Esophagus squamous epithelium (tissue), 5 donors: ENCODE measurements at regions not wholly inside any gene's neighbourhood (a gene's known extent, or its start where the extent isn't known, plus 50 kb on each side); places are given as distances from the start of the nearest gene placed in this dataset.

Source experiments
- DNase-seq: peaks from one replicate; lab custom pipeline; 2025; lab: John Stamatoyannopoulos, UW
- H3K27ac ChIP-seq, 4 donors: fragments of 200-600 bp; sonication (generic); one replicate each; pipeline ENCODE4 v1.5.1; 2016 to 2019; ENCODE audit warnings: mild to moderate bottlenecking in 1 of 4
- H3K27me3 ChIP-seq, 4 donors: fragments of 200-600 bp; sonication (generic); 1 replicate in 3 of 4; 2 replicates in 1 of 4; pipeline versions ENCODE4 v1.5.1 to v1.6.0; 2017 to 2021; ENCODE audit warnings: antibody characterized with exemption in 1 of 4
- H3K36me3 ChIP-seq, 3 donors: fragments of 200-600 bp; sonication (generic); one replicate each; pipeline ENCODE4 v1.5.1; 2016 to 2019
- H3K4me1 ChIP-seq, 3 donors: fragments of 200-600 bp; sonication (generic); one replicate each; pipeline ENCODE4 v1.5.1; 2017 to 2019
- H3K4me3 ChIP-seq, 4 donors: fragments of 200-600 bp; sonication (generic); 1 replicate in 3 of 4; 2 replicates in 1 of 4; pipeline ENCODE4 v1.5.1; 2016 to 2019; ENCODE audit warnings: mild to moderate bottlenecking in 2 of 4, moderate library complexity in 1 of 4
- H3K9me3 ChIP-seq, 3 donors: fragments of 200-600 bp; sonication (generic); one replicate each; pipeline ENCODE4 v1.5.1; 2016 to 2019
- POLR2A ChIP-seq, 4 donors: fragments of 450-650 bp; IDR thresholded peaks; one replicate each; pipeline ENCODE4 v1.6.1; 2017; ENCODE audit warnings: antibody characterized with exemption in 4 of 4, mild to moderate bottlenecking in 4 of 4, moderate library complexity in 3 of 4
- WGBS, 2 donors: methylation state at CpG; one replicate each; pipeline ENCODE4 v1.1.5; 2018; 5-methylcytosine and 5-hydroxymethylcytosine counted together
- intact Hi-C: fragments of 100-400 bp; cut with DNase I; formaldehyde crosslinking; loops from one replicate; pipeline ENCODE4 v1.15.0; 2022
- TF ChIP-seq, protein P1 (sequence below), 6 experiments: fragments of 450-650 bp in 4 of 6; fragments of 200-600 bp in 2 of 6; sonication (generic) in 2 of 6; IDR thresholded peaks; one replicate each; pipeline ENCODE4 v1.5.1; 2016 to 2019; ENCODE audit warnings: antibody characterized with exemption in 6 of 6, mild to moderate bottlenecking in 4 of 6, moderate library complexity in 4 of 6
- donor health status: DM: yes; HTN: yes; CAD: no.

DNA sequence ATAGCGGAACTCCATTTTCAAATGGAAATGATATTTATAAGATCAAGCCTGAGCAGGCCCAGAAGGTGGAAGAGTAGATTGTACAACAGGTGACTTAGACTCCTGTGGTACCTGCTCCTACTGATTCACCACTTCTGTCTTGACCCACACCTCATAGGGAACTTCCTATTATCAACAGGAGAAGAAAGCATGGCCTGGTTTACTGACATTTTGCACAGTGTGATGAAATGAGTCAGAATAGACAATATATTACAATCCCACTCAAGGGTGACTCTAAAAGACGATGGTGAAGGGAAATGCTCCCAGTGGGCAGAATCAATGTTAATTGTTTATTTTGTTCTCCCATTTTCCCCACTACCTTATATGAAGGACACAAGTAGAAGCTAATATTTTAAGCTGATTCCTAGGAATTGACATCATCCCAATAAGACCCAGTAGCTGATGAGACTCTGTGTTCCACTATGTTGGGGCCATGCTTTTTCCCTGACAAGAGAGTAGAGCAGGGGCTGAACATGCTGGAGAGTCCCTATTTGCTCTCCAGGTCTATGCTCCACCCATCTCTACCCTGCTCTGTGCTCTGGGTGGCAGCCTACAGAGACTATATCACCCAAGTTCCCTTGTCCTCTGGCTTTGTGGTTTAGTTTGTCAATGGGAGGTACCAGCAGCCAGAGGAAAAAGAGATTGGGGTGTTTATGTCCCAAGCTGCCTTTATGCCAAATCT is 163.4 kb upstream of the FSTL4 start:
- Histone ChIP-seq H3K36me3 (no peaks in the 10 kb centered on the region), H3K27me3 (no peaks in the 10 kb centered on the region), H3K27ac (no peak overlapping the region), H3K9me3 (no peaks in the 10 kb centered on the region), H3K4me1 (no peaks in the 10 kb centered on the region), H3K4me3 (no peak overlapping the region)
- TF ChIP-seq POLR2A (IDR thresholded peaks at IDR 0.05): no peak
- TF ChIP-seq, protein P1, sequence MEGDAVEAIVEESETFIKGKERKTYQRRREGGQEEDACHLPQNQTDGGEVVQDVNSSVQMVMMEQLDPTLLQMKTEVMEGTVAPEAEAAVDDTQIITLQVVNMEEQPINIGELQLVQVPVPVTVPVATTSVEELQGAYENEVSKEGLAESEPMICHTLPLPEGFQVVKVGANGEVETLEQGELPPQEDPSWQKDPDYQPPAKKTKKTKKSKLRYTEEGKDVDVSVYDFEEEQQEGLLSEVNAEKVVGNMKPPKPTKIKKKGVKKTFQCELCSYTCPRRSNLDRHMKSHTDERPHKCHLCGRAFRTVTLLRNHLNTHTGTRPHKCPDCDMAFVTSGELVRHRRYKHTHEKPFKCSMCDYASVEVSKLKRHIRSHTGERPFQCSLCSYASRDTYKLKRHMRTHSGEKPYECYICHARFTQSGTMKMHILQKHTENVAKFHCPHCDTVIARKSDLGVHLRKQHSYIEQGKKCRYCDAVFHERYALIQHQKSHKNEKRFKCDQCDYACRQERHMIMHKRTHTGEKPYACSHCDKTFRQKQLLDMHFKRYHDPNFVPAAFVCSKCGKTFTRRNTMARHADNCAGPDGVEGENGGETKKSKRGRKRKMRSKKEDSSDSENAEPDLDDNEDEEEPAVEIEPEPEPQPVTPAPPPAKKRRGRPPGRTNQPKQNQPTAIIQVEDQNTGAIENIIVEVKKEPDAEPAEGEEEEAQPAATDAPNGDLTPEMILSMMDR (IDR thresholded peaks at IDR 0.05): no peak
- no peak for DNase-seq
- 77 to 81% methylated on average over 2 of the region's 2 CpGs for WGBS, 2 donors
- intact Hi-C loops: no loop called here

DNA sequence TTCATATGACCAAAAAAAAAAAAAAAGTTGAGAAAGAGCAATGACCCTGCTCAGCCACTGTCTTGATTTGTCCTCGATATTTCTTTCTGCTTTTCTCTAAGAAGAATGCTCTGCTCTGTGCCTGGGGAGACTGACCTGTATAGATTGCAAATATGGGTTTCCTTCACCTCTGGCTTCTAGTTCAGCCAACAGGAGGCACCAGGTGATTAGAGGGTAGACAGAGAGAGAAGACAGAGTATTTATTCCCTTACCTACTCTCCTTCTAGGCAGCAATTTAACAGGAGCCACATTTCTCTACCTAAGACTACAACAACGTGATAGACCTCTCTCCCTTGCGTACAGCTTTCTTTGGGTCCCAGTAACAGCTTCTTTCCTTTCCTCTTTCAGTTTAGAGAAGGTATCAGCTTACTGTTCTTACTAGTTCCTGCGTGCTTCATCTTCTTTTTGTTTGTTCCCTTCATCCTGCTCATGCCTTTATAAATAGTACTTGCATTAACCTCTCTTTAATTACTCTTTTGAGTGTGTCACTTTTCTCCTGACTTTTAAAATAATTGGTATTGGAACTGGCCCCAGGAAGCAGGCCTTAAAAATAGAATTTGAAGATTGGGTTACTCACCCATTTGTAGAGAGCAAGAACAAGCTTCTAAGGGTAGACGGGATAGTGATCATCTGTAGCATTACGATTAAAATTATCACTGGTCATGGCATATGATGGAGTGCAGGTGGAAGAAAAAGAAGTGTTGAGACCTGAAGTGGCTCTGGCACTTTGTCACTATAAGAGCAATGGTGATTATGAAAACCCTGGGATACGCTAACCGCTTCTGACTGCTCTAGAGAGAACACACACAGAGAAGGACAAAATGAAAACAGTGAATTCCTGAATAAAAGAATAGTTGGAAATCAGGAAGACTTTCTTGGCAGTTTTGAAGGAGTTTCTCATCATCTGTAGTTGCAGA is 161.2 kb upstream of the FSTL4 start:
- Histone ChIP-seq H3K27me3 (peaks cover 0 to 3% (median 0%) of the 10 kb centered on the region in 4 donors), H3K9me3 (no peaks in the 10 kb centered on the region), H3K4me3 (no peak overlapping the region), H3K27ac (no peak overlapping the region), H3K36me3 (no peaks in the 10 kb centered on the region), H3K4me1 (no peaks in the 10 kb centered on the region)
- no peak for TF ChIP-seq POLR2A (IDR thresholded peaks at IDR 0.05)
- WGBS, 2 donors: 79 to 83% methylated on average over 8 of the region's 8 CpGs
- intact Hi-C loops: no loop called here
- DNase-seq: no peak

DNA sequence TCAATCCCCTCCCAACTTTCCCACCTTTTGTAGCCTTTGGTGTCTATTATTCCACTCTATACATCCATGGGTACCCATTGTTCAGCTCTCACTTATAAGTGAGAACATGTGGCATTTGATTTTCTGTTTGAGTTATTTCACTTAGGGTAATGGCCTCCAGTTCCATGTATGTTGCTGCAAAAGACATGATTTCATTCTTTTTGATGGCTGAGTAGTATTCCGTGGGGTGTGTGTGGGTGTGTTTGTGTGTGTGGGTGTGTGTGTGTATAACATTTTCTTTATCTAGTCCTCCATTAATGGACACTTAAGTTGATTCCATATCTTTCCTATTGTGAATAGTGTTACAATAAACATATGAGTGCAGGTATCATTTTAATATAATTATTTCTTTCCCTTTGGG is 157.5 kb upstream of the FSTL4 start:
- Histone ChIP-seq H3K4me1 (no peaks in the 10 kb centered on the region), H3K9me3 (no peaks in the 10 kb centered on the region), H3K36me3 (no peaks in the 10 kb centered on the region), H3K27ac (no peak overlapping the region), H3K27me3 (peaks cover 0 to 6% (median 0%) of the 10 kb centered on the region in 4 donors), H3K4me3 (no peak overlapping the region)
- intact Hi-C loops: no loop called here
- 50 to 75% methylated on average over 1 of the region's 1 CpG for WGBS, 2 donors
- no peak for DNase-seq
- TF ChIP-seq POLR2A (IDR thresholded peaks at IDR 0.05): no peak

DNA sequence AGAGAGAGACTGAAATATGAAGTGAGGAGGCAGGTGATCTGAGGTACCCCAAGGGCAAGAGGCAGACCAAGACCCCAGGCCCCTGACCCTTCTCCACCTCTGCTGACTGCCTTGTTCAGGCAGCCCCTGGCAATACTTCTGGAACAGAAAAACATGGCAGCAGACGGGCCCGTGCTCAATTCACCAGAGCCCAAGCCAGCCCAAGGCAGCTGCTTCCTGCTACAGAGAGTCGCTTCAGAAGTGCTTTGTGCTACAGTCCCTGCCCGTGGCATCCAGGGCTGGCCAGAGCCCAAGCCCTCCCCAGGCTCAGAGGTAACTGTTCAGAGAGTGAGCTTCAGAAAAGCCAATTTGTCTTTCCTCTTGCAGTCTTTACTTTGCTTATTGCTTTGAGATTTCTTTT is 151.4 kb upstream of the FSTL4 start:
- peaks cover 0 to 15% (median 0%) of the 10 kb centered on the region in 4 donors for H3K27me3 ChIP-seq
- intact Hi-C loops: no loop called here
- H3K27ac ChIP-seq: no peak overlapping the region
- no peaks in the 10 kb centered on the region for H3K4me1 ChIP-seq
- H3K9me3 ChIP-seq: no peaks in the 10 kb centered on the region
- 27% methylated on average over 4 of the region's 4 CpGs; no CpG with 5 or more reads in 1 of the 2 donors for WGBS, 2 donors
- DNase-seq: no peak
- H3K4me3 ChIP-seq: no peak overlapping the region
- H3K36me3 ChIP-seq: no peaks in the 10 kb centered on the region
- TF ChIP-seq POLR2A (IDR thresholded peaks at IDR 0.05): no peak
- TF ChIP-seq, protein P1 (IDR thresholded peaks at IDR 0.05): no peak

DNA sequence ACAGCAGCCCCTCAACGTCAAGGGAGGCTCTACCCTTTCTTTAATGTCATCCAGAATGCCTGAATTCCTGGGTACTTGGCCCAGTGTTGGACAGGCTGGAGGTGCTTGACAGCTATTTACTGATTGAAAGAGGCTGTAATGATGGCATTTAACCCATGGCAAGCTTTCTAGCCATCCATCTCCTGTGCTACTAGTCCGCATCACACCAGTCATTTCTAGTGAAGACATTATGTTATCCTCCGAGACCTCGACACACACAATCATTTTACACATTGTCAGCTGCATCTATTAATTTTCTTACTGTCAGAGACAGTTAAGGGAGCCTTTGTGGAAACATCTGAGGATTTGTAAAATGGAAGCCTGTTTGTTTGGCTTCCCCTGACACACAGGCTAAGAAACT is 149.3 kb upstream of the FSTL4 start:
- intact Hi-C loops: no loop called here
- WGBS, 2 donors: 79 to 82% methylated on average over 4 of the region's 4 CpGs
- H3K4me1 ChIP-seq: no peaks in the 10 kb centered on the region
- no peak overlapping the region for H3K4me3 ChIP-seq
- no peak for DNase-seq
- no peaks in the 10 kb centered on the region for H3K9me3 ChIP-seq
- TF ChIP-seq POLR2A (IDR thresholded peaks at IDR 0.05): no peak
- TF ChIP-seq, protein P1 (IDR thresholded peaks at IDR 0.05): no peak
- peaks cover 0 to 24% (median 0%) of the 10 kb centered on the region in 4 donors for H3K27me3 ChIP-seq
- H3K36me3 ChIP-seq: no peaks in the 10 kb centered on the region
- H3K27ac ChIP-seq: no peak overlapping the region

DNA sequence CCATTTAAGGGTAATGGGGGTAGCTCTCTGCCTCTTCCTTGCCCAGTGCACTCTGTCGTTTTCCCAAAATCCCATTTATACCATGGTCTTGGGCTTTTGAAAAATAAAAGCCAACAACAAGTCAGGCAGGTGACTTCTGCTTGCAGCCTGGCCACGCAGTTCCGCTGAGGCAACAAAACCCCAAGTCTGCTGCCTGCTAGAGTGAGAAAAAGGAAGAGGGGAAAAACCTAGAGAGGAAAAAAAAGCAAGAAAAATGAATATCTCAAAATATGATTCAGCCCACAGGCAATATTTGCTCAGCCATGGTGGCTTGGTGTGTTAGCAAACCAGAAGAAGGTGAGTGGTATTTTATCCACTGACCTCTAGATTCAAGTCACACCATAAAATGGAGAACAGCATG is 148.2 kb upstream of the FSTL4 start:
- intact Hi-C loops: no loop called here
- TF ChIP-seq POLR2A (IDR thresholded peaks at IDR 0.05): no peak
- TF ChIP-seq, protein P1 (IDR thresholded peaks at IDR 0.05): no peak
- Histone ChIP-seq H3K9me3 (no peaks in the 10 kb centered on the region), H3K36me3 (no peaks in the 10 kb centered on the region), H3K27ac (no peak overlapping the region), H3K27me3 (peaks cover 0 to 35% (median 0%) of the 10 kb centered on the region in 4 donors), H3K4me1 (no peaks in the 10 kb centered on the region), H3K4me3 (no peak overlapping the region)
- no peak for DNase-seq
- WGBS, 2 donors: 100% methylated on average over 1 to 3 of the region's 3 CpGs
